ENCODE measurements at regions not wholly inside any gene's neighbourhood (a gene's known extent, or its start where the extent isn't known, plus 50 kb on each side); places are given as distances from the start of the nearest gene placed in this dataset.

DNA sequence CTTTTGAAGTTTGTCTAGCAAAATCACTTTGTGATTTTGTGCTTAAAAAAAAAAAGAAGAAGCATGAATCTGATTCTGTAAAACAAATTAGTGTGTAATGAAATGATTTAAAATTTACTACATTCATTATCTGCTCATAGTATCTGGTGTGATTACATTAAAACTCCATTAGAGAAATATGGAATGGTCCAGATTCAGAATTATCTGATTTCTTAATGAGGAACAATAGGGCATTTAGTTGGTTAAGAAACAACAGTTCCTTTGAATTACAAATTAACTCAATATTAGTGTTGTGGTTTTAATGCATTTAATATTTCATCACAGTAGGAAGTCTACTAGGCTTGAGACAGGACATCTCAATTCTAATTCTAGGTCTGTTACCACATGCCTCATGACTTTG is 57.9 kb upstream of the PDHA1 start:
- no peak overlapping the region for H3K27ac ChIP-seq
- no peak for DNase-seq (ENCODE audit: low spot score)
- no peaks in the 10 kb centered on the region for H3K9me2 ChIP-seq (replicated peaks; ENCODE audit: insufficient read depth)
- H4K20me1 ChIP-seq (ENCODE audit: insufficient read depth, poor library complexity, severe bottlenecking): no peaks in the 10 kb centered on the region
- no peak overlapping the region for H3K4me3 ChIP-seq
- H3K27me3 ChIP-seq: no peaks in the 10 kb centered on the region
- no peaks in the 10 kb centered on the region for H3K9me3 ChIP-seq (ENCODE audit: low read depth)
- TF ChIP-seq, protein P1, sequence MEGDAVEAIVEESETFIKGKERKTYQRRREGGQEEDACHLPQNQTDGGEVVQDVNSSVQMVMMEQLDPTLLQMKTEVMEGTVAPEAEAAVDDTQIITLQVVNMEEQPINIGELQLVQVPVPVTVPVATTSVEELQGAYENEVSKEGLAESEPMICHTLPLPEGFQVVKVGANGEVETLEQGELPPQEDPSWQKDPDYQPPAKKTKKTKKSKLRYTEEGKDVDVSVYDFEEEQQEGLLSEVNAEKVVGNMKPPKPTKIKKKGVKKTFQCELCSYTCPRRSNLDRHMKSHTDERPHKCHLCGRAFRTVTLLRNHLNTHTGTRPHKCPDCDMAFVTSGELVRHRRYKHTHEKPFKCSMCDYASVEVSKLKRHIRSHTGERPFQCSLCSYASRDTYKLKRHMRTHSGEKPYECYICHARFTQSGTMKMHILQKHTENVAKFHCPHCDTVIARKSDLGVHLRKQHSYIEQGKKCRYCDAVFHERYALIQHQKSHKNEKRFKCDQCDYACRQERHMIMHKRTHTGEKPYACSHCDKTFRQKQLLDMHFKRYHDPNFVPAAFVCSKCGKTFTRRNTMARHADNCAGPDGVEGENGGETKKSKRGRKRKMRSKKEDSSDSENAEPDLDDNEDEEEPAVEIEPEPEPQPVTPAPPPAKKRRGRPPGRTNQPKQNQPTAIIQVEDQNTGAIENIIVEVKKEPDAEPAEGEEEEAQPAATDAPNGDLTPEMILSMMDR (IDR thresholded peaks at IDR 0.05; ENCODE audit: poor library complexity): no peak
- TF ChIP-seq EZH2 (IDR thresholded peaks at IDR 0.05; ENCODE audit: borderline replicate concordance) (no peak), EZH2phosphoT487 (IDR thresholded peaks at IDR 0.05; ENCODE audit: low read depth, severe bottlenecking, unreplicated experiment) (no peak)
- no peaks in the 10 kb centered on the region for H3K79me2 ChIP-seq
- no peaks in the 10 kb centered on the region for H3K4me1 ChIP-seq (ENCODE audit: insufficient read depth)
- no peaks in the 10 kb centered on the region for H3K36me3 ChIP-seq (replicated peaks; ENCODE audit: insufficient read depth, low read depth)
- H3K4me2 ChIP-seq: no peak overlapping the region
- no peak overlapping the region for H2AFZ ChIP-seq

DNA sequence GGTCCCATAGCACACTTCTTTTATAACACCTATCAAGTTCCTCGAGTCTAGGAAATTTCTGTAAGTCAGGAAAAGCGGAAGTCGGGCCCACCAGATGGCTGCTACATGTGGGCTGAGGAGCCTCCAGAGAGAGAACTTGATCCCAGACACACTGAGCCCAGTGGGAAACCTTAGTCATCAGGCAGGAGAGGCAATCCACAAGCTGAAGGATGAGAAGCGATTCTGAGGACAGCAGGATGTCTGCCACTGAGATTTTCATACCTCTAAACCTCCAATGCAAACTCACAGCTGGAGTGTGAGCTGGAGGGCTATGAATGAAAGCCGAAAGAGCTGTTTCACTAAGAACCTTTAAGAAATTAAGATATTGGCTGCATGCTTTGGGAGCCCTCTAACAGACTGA is 52.6 kb upstream of the PDHA1 start:
- TF ChIP-seq, protein P1 (IDR thresholded peaks at IDR 0.05; ENCODE audit: poor library complexity): no peak
- TF ChIP-seq EZH2 (IDR thresholded peaks at IDR 0.05; ENCODE audit: borderline replicate concordance): no peak
- no peak for TF ChIP-seq EZH2phosphoT487 (IDR thresholded peaks at IDR 0.05; ENCODE audit: low read depth, severe bottlenecking, unreplicated experiment)
- Histone ChIP-seq H3K9me3 (ENCODE audit: low read depth) (no peaks in the 10 kb centered on the region), H3K79me2 (no peaks in the 10 kb centered on the region), H3K4me2 (no peak overlapping the region), H3K4me1 (ENCODE audit: insufficient read depth) (no peaks in the 10 kb centered on the region), H3K36me3 (replicated peaks; ENCODE audit: insufficient read depth, low read depth) (no peaks in the 10 kb centered on the region), H3K27me3 (no peaks in the 10 kb centered on the region), H3K27ac (no peak overlapping the region), H4K20me1 (ENCODE audit: insufficient read depth, poor library complexity, severe bottlenecking) (no peaks in the 10 kb centered on the region), H3K4me3 (no peak overlapping the region), H2AFZ (no peak overlapping the region), H3K9me2 (replicated peaks; ENCODE audit: insufficient read depth) (no peaks in the 10 kb centered on the region)
- 61% methylated on average over 5 of the region's 5 CpGs for WGBS (ENCODE audit: low lambda C conversion rate, missing lambda C conversion rate)
- no peak for DNase-seq (ENCODE audit: low spot score)

DNA sequence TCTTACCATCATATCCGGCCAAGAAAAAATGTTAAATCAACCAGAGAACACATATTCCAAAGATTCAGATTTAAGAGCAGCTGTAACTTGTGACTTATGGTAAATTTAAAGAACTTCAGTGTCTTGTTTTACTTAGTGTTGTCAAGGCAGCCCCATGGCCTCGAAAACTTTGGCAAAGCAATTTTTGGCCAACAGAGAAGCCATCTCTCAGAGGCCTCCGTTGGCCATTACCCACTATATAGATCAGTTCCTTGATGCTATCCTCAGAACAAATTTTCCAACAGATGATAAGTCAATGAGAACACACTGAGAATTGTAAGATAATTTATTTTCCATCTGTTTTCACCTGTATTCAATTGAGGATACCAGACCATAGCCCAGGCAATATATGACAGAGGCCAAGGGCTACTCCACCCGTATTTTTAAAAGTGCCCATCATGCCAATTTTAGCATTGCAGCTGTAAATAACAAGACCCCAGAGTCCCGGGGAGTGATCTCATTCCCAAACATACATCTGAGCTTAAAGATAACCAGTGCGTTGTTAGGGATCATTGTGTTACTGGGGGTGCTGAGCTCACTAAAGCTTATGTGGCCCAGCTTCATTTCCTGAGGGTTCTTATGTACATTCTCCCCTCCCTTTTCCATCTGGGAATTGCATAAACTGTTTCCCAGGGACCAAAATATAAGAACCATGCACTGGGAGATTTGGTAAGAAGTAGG is 50.0 kb upstream of the PDHA1 start:
- no peak overlapping the region for H3K27ac ChIP-seq
- 58% methylated on average over 6 of the region's 6 CpGs for WGBS (ENCODE audit: low lambda C conversion rate, missing lambda C conversion rate)
- no peak for DNase-seq (ENCODE audit: low spot score)

More for the DNA sequence above, 50.0 kb upstream of the PDHA1 start:
- no peaks in the 10 kb centered on the region for H3K27me3 ChIP-seq
- no peaks in the 10 kb centered on the region for H4K20me1 ChIP-seq (ENCODE audit: insufficient read depth, poor library complexity, severe bottlenecking)
- H2AFZ ChIP-seq: no peak overlapping the region
- H3K9me3 ChIP-seq (ENCODE audit: low read depth): no peaks in the 10 kb centered on the region
- no peak overlapping the region for H3K4me3 ChIP-seq
- no peak overlapping the region for H3K4me2 ChIP-seq
- no peaks in the 10 kb centered on the region for H3K9me2 ChIP-seq (replicated peaks; ENCODE audit: insufficient read depth)
- H3K36me3 ChIP-seq (replicated peaks; ENCODE audit: insufficient read depth, low read depth): no peaks in the 10 kb centered on the region
- no peaks in the 10 kb centered on the region for H3K79me2 ChIP-seq
- no peaks in the 10 kb centered on the region for H3K4me1 ChIP-seq (ENCODE audit: insufficient read depth)
- TF ChIP-seq EZH2phosphoT487 (IDR thresholded peaks at IDR 0.05; ENCODE audit: low read depth, severe bottlenecking, unreplicated experiment) (no peak), EZH2 (IDR thresholded peaks at IDR 0.05; ENCODE audit: borderline replicate concordance) (no peak)
- TF ChIP-seq, protein P1 (IDR thresholded peaks at IDR 0.05; ENCODE audit: poor library complexity): no peak
